Limb (tissue), 2 donors: ENCODE measurements at regions not wholly inside any gene's neighbourhood (a gene's known extent, or its start where the extent isn't known, plus 50 kb on each side); places are given as distances from the start of the nearest gene placed in this dataset.

Experiments used
- DNase-seq, 2 donors: peaks; one replicate each; pipeline ENCODE4 v3.0.0-alpha.2; 2016; ENCODE audit errors: extremely low spot score in 2 of 2

DNA sequence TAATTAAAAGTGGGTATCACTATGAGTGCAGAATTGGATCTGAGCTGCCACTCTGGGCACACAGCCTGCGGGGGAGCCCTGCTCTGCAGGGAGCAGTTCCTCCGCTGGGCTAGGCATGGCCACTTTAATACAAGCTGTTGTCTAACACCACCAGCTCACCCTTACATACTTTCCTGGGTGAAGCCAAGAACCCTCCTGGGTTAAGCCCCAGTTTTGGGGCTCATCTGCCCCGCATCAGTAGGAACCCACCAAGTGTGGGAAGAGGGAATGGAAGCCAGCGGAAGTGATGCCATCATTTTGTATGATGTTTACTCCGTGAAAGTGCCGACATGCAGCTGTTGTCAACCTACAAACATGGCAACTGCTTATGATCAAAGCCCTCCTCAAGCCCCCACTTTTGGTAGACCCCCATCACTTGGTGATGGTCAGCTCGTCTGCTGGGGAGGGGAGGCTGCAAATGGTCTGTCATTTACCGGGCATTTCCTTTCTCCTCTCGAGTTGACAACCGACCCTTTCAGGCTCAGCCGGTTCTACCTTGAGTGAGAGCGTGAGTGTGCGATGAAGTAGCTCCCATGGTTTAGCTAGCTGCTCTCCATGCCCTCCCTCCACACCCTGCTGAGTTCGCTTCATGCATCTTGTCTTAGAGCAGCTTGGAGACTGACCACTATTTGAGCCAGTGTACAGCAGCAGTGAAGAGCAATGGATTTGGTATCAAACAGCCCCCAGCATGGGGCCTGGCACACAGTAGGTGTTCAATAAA, 95.3 kb upstream of the IER5L start:
- no peak for DNase-seq

DNA sequence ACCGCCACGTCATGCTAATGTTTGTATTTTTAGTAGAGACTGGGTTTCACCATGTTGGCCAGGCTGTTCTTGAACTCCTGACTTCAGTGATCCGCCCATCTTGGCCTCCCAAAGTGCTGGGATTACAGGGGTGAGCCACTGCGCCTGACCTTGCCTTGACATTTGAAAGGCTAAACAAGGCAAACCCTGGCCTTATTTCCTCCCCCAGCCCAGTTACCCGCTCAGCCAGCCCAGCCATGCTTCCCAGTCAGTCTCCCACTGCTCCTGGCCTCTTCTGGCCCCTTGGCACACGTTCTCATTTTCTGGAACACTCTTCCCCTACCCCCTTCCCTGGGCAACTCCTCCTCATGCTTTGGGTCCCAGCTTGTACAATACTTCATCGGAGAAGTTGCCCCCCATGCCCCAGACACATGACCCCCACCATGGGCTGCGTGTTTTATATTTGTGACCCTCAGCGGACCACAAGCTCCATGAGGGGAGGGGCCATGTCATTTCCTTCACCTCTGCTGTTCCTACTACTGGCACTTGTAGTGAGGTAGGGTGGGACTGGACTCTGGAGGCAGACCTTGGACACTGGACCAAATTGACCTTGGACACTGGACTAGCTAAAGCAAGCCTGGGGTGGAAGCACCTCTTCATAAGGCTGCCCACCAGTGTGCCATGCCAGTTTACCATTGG, 94.4 kb upstream of the IER5L start:
- DNase-seq, result no peak

DNA sequence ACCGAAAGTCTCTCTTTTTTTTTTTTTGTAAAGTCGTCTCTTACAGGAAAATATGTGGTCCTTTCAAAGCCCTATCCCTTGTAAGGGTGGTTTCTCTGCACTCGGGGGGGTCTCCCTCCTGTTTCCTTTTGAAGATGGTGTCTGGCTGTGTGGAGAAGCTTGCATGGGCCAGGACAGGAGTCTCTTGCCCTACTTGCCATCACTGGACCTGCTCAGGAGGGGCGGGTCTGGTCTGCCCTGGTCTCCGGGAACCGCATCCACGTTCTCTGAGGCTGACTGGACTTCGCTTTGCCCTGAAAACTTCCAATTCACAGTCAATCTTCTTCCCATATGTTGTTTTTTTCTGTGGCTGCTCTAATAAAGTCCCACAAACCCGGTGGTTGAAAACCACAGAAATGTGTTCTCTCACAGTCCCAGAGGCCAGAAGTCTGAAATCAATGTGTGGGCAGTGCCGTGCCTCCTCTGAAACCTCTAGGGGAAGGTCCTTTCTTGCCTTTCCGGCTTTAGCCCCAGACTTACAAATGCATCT, 92.9 kb upstream of the IER5L start:
- DNase-seq, result no peak

DNA sequence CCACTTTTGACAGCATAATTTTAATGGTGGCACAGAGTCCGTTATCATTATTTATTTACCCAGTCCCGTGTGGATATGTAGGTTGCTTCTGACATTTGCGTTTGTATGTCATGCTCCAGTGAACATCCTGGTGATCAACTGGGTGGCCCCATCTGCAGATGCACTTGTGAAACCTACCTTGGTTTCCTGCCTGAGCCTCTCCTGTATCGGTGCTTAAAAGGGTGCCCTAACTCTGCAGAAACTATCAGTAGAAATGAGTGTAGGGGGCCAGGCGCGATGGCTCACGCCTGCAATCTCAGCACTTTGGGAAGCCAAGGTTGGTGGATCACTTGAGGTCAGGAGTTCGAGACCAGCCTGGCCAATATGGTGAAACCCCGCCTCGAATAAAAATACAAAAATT, 92.1 kb upstream of the IER5L start:
- no peak for DNase-seq

- DNase-seq, result no peak
Measured at GRCh38 chr9:129267141-129267540, 89.1 kb upstream of the IER5L start.

DNA sequence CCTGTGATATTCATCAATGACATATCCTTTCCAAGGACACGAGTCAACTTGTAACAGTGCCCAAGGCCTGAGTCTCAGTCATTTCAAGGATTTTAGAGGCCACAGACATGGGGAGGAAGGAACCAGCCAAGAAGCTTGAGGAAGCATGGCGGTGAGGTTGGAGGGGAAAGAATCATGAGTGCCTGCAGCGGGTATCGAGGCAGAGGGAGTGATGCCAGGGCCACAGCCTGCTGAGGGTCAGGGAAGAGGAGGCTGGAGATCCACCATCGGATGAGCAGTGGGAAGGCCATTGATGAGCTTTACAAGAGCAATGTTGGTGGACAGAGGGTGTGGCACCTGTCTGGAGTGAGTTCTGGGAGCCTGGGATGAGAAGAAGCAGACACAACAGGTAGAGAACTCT, 88.5 kb upstream of the IER5L start:
- no peak for DNase-seq

GRCh38 chr9:129264388-129264787, 86.3 kb upstream of the IER5L start:
- no peak for DNase-seq

GRCh38 chr9:129263836-129264235, 85.8 kb upstream of the IER5L start:
- no peak for DNase-seq

GRCh38 chr9:129262261-129262660, 84.2 kb upstream of the IER5L start:
- DNase-seq, result no peak

DNA sequence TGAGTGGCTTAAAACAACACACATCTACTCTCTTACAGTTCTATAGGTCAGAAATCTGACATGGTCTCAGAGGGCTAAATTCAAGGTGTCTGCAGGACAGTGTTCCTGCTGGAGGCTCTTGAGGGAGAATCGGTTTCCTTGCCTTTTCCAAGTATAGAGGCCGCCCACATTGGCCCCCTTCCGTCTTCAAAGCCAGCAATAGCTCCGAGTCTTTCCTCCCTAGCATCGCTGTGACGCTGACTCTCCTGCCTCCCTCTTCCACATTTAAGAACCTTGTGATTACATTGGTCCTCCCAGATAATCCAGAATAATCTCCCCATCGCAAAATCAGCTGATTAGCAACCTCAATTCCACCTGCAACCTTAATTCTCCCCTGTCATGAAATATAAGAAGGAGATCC, 81.3 kb upstream of the IER5L start:
- no peak for DNase-seq

DNA sequence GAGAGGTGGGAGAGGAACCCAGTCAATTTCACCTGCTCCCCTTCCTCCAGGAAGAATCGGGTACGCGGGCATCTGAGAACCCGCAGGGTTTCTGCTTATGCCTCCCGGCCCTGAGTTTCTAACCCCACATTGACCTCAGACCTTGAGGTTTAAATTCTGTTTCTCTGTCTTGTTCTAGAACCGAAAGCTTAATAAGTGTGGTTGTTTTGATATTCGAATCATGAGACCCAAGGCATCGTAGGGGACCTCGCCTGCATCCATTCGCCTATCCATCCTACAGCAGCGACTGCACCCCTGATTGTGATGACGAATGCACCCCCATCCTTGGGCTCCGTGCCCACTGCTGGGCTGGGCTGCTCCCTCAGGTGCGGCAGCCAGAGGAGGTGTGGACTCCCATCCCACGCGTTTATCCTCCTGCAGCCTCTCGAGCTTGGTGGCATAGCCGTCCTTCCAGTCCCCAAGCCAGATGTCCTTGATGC, 80.8 kb upstream of the IER5L start:
- no peak for DNase-seq

GRCh38 chr9:129258124-129258822, 80.2 kb upstream of the IER5L start:
- peak; percentile 90 to 94 for DNase-seq

DNA sequence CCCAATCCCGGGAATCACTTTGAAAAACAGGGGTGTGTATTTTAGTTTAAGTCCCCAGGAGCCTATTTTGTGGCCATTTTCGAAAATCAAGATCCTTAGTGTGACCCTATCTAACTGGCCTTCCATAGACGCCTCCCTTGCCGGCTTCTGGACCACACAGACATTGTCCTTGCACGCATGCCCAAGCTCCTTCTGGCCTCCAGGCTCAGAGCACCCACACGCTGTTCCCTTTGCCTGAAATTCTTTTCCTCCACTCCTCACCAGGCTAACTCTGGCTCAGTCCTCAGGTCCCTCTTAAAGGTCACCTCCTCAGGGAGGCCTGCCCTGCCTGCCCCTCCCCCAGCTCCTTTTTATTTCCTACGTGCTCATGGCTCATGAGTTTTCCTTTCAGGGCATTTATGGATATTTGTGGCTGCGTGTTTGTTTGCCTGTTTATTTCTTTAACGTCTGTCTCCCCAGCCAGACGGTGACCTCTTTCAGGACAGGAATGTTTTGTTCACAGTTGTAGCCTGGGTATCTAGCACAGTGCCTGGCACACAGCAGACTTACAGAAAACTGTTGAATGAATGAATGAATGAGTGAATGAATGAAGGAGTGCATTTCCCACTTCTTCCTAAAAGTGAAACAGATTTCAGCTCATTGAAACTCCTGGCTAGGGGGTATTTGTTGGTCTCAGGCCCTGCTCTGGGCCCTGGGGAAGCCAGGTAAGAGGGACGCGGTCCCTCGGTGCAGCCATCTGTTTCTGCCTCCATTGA, 79.1 kb upstream of the IER5L start:
- DNase-seq, result no peak

DNA sequence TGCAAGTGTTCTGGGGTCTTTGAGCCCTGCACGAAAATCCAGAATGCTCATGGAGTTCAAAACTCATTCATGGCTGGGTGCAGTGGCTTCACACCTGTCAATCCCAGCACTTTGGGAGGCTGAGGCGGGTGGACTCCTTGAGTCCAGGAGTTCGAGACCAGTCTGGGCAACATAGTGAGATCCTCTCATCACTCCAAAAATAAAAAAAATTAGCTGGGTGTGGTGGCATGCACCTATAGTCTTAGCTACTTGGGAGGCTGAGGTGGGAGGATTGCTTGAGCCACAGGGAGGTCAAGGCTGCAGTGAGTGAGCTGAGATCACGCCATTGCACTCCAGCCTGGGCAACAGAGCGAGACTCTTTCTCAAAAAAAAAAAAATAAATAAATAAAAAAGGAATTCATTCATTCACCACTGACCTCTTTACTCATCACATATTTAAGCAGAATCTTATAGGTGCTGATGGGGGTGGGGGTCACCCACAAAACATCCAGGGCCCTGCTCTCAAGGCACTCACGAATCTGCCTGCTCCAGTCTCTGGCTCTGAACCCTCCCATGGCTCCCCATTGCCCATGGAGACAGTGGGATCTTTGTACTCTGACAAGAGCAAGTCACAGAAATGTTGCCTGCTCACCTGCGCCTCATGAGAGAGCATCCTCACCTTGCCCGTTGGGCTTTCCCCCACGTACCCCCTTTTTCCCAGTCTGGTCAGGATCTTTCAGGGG, 76.7 kb upstream of the IER5L start:
- no peak for DNase-seq

DNA sequence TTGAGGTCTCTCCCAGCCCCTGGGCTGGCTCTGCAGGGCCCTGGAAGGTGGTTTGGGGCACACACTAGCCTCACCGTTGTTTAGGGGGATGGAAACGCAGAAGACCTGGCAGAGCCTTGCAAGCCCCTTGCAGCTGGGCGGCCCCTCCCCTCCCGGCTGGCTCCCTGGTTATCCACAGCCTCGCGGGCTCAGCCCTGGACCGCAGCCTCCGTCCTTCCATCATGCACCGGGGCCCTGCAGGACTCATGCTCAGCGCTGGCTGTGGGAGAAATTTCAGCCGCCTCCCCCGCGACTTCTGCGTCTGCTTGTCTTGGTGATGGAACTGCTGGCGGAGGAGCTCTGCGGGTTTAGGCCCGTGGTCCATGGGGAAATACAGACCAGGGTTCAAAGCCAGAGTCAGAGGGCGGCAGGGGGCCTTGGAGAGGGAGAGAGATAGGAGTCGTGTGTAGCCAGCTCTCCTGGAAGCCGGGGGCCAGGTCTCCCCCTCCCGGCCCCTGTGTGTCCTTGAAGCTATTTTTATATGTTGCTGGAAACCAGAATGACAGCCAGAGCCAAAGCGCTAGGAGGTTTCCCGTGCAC, 75.8 kb upstream of the IER5L start:
- DNase-seq, result peak in 1 of 2 donors; percentile 74

DNA sequence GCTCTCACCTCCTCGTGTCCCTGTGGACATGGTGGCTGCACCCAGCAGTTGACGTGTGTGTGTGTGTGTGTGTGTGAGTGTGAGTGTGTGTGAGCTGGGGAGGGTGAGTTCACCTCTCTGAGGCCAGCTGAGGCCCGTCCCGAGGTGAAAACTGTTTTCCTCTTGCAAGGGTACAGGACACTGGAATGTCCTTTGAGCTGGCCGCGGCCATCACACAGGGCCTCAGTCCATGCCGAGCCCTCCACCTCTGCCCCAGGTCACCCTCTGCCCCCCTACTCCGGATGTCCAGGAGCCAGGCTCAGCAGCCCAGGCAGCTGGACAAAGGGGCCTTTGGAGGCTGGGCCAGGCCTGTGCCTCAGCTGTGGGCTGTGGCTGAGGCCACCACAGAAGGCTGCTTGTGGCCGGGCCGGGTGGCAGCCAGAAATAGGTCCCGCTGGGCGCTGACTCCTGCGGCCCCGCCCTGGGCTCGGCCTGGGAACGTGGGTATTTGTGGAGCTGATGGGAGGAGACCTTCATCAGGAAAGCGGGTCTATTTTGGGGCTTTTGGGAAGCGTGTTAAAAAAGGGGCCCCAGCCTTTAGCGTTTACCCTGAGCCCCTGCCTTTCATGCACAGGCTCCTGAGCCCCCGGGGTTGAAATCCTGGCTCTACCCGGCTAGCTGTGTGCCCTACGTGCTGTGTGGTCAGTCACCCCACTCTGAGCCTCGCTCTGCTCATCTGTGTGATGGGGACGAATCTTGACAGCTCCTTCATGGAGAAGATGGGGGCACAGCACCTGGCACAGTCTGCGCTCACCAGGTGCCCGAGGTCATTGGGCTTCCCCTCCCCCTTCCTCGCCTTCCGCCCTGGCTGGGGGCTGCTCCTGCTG, 75.1 kb upstream of the IER5L start:
- DNase-seq, result peak in 1 of 2 donors; percentile 54

GRCh38 chr9:129250786-129251185, 72.7 kb upstream of the IER5L start:
- no peak for DNase-seq

- DNase-seq, result no peak
Measured at GRCh38 chr9:129247285-129248153, 69.5 kb upstream of the IER5L start.
